Stimulated activated naive CD8-positive, alpha-beta T cell treated with anti-CD3 and anti-CD28 coated beads, Interleukin-15, amount 100 ng/mL, for 72 hours (primary cell): ENCODE measurements at regions not wholly inside any gene's neighbourhood (a gene's known extent, or its start where the extent isn't known, plus 50 kb on each side); places are given as distances from the start of the nearest gene placed in this dataset.

ENCODE experiments used
- ATAC-seq: fragments of 150-1000 bp; cut with Tn5 transposase; 2 replicates; pipeline ENCODE4 v1.10.0; 2021; ENCODE audit warnings: mild to moderate bottlenecking, moderate library complexity
- DNase-seq, 2 donors: peaks; one replicate each; pipeline ENCODE4 v3.0.0; 2021 to 2022
- H3K27ac Mint-ChIP-seq, 2 donors: one replicate each; pipeline ENCODE4 v1.8.0; 2022; ENCODE audit warnings: mild to moderate bottlenecking in 2 of 2, mixed read lengths in 2 of 2, moderate library complexity in 2 of 2
- H3K27me3 Mint-ChIP-seq: one replicate; pipeline ENCODE4 v1.8.0; 2022; ENCODE audit warnings: mixed read lengths
- H3K4me1 Mint-ChIP-seq: one replicate; pipeline ENCODE4 v1.8.0; 2022; ENCODE audit warnings: mild to moderate bottlenecking, mixed read lengths
- H3K4me3 Mint-ChIP-seq, 2 donors: one replicate each; pipeline ENCODE4 v1.8.0; 2022; ENCODE audit warnings: mild to moderate bottlenecking in 2 of 2, mixed read lengths in 2 of 2, moderate library complexity in 1 of 2
- H3K9me3 Mint-ChIP-seq, 2 donors: one replicate each; pipeline ENCODE4 v1.8.0; 2022; ENCODE audit warnings: mixed read lengths in 2 of 2

DNA sequence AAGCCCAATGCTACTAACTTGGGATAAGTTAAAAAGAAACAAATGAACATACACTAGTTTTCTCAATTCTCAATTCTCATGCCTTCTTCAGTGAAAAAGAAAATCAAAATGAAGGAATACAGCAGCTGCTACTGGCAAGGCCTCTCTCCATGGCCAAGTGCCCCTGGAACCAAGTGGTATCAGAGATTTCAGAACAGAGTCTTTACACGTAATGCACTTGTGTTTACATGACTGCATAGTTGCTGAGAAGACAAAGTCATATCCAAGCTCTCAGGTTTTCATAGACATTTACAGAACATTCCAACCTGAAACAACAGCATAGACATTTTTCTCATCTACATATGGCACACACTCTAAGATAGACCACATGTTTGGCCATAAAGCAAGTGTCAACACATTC is 789.9 kb downstream of the CBLN2 start:
- Mint-ChIP-seq H3K9me3 (peaks cover 0 to 7% of the 10 kb centered on the region in 2 donors), H3K27ac (no peak overlapping the region), H3K4me1 (no peaks in the 10 kb centered on the region), H3K4me3 (no peak overlapping the region), H3K27me3 (no peaks in the 10 kb centered on the region)
- ATAC-seq (no peak), DNase-seq (no peak)

DNA sequence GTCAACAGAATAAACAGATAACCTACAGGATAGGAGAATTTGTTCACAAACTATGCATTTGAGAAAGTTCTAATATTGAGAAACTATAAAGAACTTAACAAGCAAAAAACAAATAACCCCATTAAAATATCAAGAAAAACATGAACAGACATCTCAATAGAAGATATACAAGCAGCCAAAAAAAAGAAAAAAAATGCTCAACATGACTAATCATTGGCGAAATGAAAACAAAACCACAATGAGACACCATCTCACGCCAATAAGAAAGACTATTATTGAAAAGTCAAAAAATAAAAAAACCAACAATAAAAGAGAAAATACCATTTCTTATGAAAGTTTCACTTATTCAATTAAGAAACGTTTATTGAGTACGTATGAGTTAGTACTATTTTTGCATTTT is 800.5 kb downstream of the CBLN2 start:
- Mint-ChIP-seq H3K27ac (no peak overlapping the region), H3K4me1 (no peaks in the 10 kb centered on the region), H3K4me3 (no peak overlapping the region), H3K27me3 (no peaks in the 10 kb centered on the region), H3K9me3 (peaks cover 4 to 24% of the 10 kb centered on the region in 2 donors)
- ATAC-seq (no peak), DNase-seq (no peak)

DNA sequence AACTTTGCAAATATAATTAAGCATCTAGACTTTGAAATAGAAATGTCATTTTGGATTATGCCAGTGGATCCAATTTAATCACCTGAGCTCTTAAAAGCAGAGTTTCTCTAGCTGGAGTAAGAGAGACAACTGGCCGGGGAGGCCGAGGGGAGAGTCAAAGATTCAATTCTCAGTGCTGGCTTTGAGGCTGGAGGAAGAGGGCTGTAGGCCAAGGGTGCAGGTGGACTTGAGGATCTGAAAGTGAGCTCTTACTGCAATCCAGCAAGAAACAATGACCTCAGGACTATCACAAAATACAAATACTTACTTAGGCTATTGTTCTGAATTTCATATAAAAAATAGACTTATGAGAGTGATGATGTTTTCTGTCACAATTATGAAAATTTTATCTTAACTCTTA is 814.5 kb downstream of the CBLN2 start:
- Mint-ChIP-seq H3K27me3 (no peaks in the 10 kb centered on the region), H3K27ac (no peak overlapping the region), H3K4me3 (no peak overlapping the region), H3K9me3 (peaks cover 0 to 6% of the 10 kb centered on the region in 2 donors), H3K4me1 (peaks cover 6% of the 10 kb centered on the region)
- DNase-seq (no peak), ATAC-seq (no peak)

DNA sequence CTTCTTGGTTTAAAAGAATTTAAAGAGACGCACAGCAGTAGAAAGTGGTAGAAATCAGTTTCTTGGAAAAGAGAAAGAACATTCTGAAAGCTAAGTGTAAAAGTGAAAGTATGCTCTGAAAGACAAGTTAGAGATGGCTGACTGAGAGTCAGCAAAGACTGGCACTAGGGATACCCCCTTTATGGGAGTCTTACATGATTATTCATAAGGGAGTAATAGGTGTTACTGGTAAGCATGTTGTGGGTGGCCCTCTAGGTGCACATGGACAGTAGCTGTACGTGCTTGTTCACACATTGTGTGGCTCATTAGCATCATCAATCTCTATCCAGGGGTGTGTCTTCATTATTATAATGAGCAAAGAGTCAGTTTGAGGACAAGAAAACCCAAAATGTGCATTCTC is 816.2 kb downstream of the CBLN2 start:
- Mint-ChIP-seq H3K4me1 (peaks cover 6% of the 10 kb centered on the region), H3K9me3 (peaks cover 0 to 10% of the 10 kb centered on the region in 2 donors), H3K27me3 (no peaks in the 10 kb centered on the region), H3K4me3 (no peak overlapping the region), H3K27ac (no peak overlapping the region)
- ATAC-seq (peak; percentile 52), DNase-seq (no peak)

DNA sequence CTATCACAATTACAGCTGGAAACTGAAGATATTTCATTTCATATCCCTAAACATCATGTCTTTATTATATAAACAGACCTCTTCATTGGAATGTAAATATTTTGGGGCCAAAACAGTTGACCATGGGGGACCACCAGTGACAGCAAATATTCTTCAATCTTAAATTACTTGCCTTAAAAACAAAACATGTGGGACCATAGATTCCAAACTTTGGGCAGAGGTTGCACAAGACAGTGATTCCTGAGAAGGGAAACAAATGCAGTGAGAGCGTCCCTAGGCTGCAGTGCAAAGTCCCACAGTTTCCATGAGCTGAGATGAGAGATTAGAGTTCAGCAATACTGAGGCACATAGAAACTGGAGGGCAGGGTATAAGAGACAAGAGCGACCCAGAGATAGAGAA is 818.9 kb downstream of the CBLN2 start:
- H3K4me3 Mint-ChIP-seq: no peak overlapping the region
- peaks cover 0 to 10% of the 10 kb centered on the region in 2 donors for H3K9me3 Mint-ChIP-seq
- H3K27me3 Mint-ChIP-seq: no peaks in the 10 kb centered on the region

DNA sequence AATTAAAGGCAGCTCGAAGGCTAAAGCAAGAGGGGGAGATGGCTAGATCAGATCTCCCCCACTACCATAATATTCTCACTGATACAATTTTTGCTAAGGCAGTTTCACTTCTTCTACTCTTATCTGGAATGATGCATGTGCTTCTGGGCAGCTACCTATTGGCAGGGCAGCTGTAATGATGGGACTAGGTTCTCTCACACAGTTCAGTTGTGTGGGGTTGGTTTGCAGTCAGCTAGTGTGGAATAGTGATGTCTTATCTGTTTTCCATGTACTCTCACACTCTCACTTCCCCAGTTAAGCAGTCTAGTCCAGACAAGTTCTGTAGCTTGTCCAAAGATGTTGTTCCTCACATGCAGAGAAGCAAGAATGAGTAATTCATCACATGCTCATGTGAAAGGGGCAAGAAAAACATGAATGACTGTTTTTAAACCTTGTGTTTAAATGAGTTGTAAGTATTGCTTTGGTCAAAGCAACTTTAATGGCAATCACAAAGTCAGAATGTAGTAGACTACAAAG is 836.1 kb downstream of the CBLN2 start:
- no peak for ATAC-seq
- no peaks in the 10 kb centered on the region for H3K27me3 Mint-ChIP-seq
- no peak for DNase-seq
- H3K27ac Mint-ChIP-seq: no peak overlapping the region
- no peaks in the 10 kb centered on the region for H3K9me3 Mint-ChIP-seq
- no peaks in the 10 kb centered on the region for H3K4me1 Mint-ChIP-seq
- H3K4me3 Mint-ChIP-seq: no peak overlapping the region

More for the DNA sequence above, 818.9 kb downstream of the CBLN2 start:
- ATAC-seq (no peak), DNase-seq (no peak)
- Mint-ChIP-seq H3K27ac (no peak overlapping the region), H3K4me1 (peaks cover 6% of the 10 kb centered on the region)

DNA sequence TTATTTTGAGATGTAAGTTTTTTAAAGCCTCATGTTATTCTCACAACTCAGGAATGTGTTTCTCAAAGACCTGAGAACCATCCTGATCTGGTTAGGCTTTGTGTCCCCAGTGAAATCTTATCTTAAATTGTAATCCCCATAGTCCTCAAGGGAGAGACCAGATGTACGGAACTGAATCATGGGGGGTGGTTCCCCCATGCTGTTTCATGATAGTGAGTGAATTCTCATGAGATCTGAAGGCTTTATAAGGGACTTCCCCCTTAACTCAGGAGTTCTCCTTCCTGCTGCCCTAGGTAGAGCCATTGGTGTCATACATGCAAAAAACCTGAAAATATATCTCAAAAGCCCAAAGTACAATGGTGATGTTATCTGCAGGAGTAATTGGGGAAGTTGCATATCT is 836.7 kb downstream of the CBLN2 start:
- H3K27ac Mint-ChIP-seq: no peak overlapping the region
- no peaks in the 10 kb centered on the region for H3K9me3 Mint-ChIP-seq
- H3K4me3 Mint-ChIP-seq: no peak overlapping the region
- no peaks in the 10 kb centered on the region for H3K4me1 Mint-ChIP-seq
- H3K27me3 Mint-ChIP-seq: no peaks in the 10 kb centered on the region
- ATAC-seq (no peak), DNase-seq (no peak)

DNA sequence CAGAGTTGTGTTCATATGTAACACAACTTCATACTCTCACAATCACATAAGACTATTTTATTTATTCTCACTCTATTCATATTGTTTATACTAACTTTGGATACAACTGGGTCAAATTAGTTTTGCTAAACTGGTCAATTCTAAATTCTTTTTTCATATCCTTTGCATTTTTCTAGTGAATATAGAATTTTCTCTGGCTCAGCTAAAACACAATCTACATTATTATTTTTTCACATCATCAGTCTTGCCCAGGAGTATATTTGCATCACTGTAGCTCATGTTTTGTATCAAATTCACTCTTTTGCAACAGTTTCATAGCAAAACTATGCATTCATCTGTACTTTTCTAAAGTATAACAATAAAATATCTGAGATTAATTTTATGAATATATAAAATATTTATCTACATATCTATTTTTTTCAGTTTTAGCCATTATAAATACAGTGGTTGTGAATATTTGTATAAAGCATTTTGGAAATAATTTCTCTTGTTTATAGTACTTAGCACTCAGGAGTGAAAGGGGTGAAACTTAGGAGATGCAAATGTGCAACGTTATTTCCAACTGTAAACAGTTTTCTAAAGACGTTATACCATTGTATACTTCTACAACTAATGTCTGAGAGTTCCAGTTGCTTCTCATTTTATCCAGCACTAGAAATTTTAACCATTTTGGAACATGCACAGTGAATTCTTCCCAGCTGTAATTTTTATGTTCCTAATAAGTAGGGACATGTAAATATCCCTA is 854.6 kb downstream of the CBLN2 start:
- H3K27me3 Mint-ChIP-seq: no peaks in the 10 kb centered on the region
- no peak overlapping the region for H3K4me3 Mint-ChIP-seq
- H3K9me3 Mint-ChIP-seq: no peaks in the 10 kb centered on the region
- no peak overlapping the region for H3K27ac Mint-ChIP-seq
- DNase-seq (no peak), ATAC-seq (no peak)
- no peaks in the 10 kb centered on the region for H3K4me1 Mint-ChIP-seq

DNA sequence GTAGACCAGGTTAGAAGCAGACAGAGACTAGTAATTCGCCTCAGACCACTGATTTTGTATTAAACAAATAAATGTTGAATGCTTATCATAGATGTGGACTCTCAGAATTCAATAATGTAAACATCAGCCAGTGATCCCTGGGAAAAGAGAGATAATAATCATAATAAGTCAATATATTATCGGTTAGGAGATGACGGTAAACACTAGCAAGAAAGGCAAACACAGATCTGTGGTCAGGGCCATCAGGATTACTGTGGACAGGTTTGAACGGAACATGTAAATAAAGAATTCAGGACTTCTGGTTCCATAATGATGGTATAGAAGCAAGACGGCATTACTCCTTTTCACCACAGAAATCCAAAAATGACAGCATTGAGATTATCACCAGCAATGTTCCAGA is 861.6 kb downstream of the CBLN2 start:
- no peaks in the 10 kb centered on the region for H3K27me3 Mint-ChIP-seq
- DNase-seq: no peak
- H3K4me1 Mint-ChIP-seq: no peaks in the 10 kb centered on the region
- peaks cover 0 to 10% of the 10 kb centered on the region in 2 donors for H3K9me3 Mint-ChIP-seq
- H3K27ac Mint-ChIP-seq: no peak overlapping the region
- H3K4me3 Mint-ChIP-seq: no peak overlapping the region
- ATAC-seq: no peak

DNA sequence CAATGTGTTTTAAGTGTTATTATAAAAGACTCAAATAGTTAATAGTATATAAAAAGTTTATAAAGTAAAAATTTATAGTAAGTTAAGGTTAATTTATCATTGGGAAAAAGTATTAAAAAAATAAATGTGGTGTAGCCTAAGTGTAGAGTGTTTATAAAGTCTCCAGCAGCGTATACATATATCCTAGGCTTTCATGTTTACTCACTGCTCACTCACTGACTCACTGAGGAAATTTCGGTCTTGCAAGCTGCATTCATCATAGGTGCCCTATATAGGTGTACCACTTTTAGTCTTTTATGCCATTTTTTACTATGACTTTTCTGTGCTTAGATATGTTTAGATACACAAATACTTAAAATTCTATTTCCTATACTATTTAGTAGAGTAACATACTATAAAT is 866.0 kb downstream of the CBLN2 start:
- no peak for ATAC-seq

DNA sequence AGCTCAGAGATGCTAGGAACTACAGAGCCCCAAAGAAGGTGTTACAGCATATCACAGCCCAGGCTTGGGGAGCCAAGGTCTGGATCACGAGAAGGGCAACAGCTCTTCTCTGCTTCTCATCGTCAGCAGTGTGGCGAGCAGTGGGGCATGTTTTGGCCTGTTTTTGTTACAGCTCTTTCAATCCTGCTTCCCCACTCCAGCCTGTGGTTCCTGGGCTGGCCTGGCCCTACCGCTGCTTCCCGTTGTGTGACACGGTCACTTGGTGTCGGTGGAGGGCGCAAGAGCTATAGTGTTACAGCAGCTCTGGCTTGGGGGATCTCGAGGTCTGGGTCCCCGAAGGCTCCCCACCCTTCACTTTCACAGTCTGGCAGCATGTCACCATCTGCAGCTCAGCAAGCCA is 870.2 kb downstream of the CBLN2 start:
- Mint-ChIP-seq H3K27me3 (no peaks in the 10 kb centered on the region), H3K4me1 (no peaks in the 10 kb centered on the region), H3K27ac (no peak overlapping the region), H3K4me3 (no peak overlapping the region), H3K9me3 (no peaks in the 10 kb centered on the region)
- DNase-seq (no peak), ATAC-seq (peak; percentile 37)

More for the DNA sequence above, 866.0 kb downstream of the CBLN2 start:
- Mint-ChIP-seq H3K4me3 (no peak overlapping the region), H3K4me1 (no peaks in the 10 kb centered on the region), H3K27ac (no peak overlapping the region), H3K9me3 (peaks cover 0 to 2% of the 10 kb centered on the region in 2 donors), H3K27me3 (no peaks in the 10 kb centered on the region)
- DNase-seq: no peak

DNA sequence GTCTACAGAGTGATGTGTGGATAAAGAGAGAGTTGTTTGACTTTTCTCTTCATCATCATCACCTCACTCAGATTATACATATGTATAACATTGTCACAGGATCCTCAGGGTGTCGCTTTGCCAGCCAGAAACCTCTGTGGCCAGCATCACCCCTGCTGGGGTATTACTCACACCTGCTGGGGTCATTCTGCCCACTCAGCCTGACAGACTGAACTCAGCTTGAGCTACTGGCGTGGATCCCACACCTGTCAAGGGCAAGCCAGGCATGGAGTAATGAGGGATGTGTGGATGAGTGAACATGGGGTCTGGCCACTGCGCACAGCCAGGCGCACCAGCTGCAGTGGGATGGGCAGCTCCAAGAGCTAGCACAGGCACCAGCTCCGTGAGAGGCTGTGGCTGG is 870.6 kb downstream of the CBLN2 start:
- ATAC-seq (peak; percentile 35), DNase-seq (no peak)
- H3K4me1 Mint-ChIP-seq: no peaks in the 10 kb centered on the region
- no peaks in the 10 kb centered on the region for H3K9me3 Mint-ChIP-seq
- no peak overlapping the region for H3K27ac Mint-ChIP-seq
- no peaks in the 10 kb centered on the region for H3K27me3 Mint-ChIP-seq
- H3K4me3 Mint-ChIP-seq: no peak overlapping the region

DNA sequence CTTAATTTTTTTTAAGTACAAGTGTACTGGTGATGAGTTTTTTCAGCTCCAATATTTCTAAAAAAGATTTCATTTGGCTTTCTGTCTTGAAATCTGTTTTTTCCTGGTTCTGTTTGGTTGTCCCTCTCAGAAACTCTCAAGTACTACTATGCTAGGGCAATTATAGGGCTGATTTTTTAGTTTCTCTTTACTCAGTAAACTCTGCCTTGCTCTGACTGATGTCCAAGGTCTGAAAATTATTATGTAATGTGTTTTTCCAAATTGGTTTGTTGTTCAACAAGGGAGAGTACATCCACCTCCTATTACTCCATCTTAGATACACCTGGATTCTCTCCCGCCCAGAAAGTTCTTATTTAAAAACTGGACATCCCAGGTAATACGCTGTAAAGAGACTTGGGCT is 877.7 kb downstream of the CBLN2 start:
- no peak for DNase-seq
- no peaks in the 10 kb centered on the region for H3K4me1 Mint-ChIP-seq
- ATAC-seq: no peak
- no peaks in the 10 kb centered on the region for H3K9me3 Mint-ChIP-seq
- H3K27ac Mint-ChIP-seq: no peak overlapping the region
- no peak overlapping the region for H3K4me3 Mint-ChIP-seq
- H3K27me3 Mint-ChIP-seq: no peaks in the 10 kb centered on the region

DNA sequence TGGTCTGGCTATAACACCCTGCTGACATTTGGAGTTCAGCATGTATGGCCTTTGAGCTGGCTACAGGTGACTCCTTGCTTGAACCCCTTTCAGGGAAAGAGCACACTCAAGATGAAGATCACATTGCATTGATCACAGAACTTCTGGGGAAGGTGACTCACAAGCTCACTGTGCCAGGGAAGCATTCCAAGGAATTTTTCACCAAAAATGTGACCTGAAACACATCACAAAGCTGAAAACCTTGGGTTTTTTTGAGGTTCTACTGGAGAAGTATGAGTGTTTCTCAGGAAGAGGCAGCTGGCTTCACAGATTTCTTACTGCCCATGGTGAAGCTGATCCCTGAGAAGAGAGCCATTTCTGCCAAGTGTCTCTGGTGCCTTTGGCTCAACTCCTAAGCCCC is 879.0 kb downstream of the CBLN2 start:
- no peaks in the 10 kb centered on the region for H3K27me3 Mint-ChIP-seq
- DNase-seq (no peak), ATAC-seq (no peak)
- no peak overlapping the region for H3K27ac Mint-ChIP-seq
- H3K9me3 Mint-ChIP-seq: no peaks in the 10 kb centered on the region
- no peak overlapping the region for H3K4me3 Mint-ChIP-seq
- no peaks in the 10 kb centered on the region for H3K4me1 Mint-ChIP-seq

DNA sequence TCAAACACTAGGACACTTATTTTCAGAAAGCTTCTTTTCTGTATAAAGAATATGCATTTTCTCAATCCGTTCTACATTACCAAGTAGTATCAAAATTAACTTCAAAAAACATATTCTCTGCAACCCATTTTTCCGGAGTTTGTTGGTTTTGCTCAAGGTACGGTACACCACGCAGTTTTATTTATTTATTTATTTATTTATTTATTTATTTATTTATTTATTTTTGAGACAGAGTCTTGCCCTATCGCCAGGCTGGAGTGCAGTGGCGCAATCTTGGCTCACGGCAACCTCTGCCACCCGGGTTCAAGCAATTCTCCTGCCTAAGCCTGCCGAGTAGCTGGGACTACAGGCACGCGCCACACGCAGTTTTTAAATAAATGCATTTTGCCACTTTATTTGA is 900.3 kb downstream of the CBLN2 start:
- no peak overlapping the region for H3K27ac Mint-ChIP-seq
- no peak for ATAC-seq

DNA sequence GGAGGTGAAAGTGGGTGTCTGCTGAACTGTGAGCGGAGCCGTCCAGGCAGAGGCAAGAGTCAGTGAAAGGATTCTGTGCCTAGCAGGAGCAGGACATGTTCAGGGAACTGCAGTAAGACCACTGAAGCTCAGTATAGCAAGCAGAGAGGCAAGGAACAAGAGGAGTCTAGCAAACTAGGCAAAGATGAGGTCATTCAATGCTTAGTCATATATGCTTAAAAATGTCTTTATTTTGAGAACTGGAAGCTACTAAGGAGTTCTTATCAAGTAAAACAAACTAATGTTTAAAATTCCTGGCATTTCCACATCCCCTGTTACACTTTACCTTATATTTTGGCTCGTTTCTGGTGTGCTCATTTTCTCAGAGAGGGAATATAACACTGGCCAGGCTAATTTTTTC is 913.4 kb downstream of the CBLN2 start:
- H3K27ac Mint-ChIP-seq: peak overlapping the region in 1 of 2 donors; percentile 74
- H3K27me3 Mint-ChIP-seq: no peaks in the 10 kb centered on the region
- no peak for ATAC-seq
- DNase-seq: no peak
- no peak overlapping the region for H3K4me3 Mint-ChIP-seq
- no peaks in the 10 kb centered on the region for H3K4me1 Mint-ChIP-seq
- no peaks in the 10 kb centered on the region for H3K9me3 Mint-ChIP-seq

More for the DNA sequence above, 900.3 kb downstream of the CBLN2 start:
- no peak overlapping the region for H3K4me3 Mint-ChIP-seq
- no peaks in the 10 kb centered on the region for H3K9me3 Mint-ChIP-seq
- no peaks in the 10 kb centered on the region for H3K4me1 Mint-ChIP-seq
- DNase-seq: no peak
- H3K27me3 Mint-ChIP-seq: no peaks in the 10 kb centered on the region

DNA sequence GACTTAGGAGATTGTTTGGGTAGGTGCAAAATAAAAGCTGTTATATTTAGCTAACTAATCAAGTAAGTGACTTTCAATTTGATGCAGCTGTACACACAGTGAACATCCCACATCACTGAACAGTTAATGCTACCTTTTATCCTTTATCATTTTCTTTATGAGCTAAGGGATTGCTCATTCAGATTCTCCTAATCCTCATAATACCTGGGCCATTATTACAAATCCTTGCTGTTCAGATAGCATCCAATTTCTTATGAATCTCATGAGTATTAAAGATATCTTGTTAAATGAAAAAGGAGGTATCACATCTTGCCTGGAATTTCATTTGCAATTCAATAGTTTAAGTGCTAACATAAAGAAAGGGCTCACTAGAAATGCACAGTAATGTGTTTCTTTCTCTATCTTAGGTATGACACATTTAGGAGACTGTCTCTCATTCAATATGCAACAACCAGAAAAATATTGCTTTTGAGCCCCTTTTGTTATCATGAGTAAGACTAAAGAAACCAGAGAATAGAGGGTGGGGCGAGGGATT is 918.5 kb downstream of the CBLN2 start:
- no peak overlapping the region for H3K4me3 Mint-ChIP-seq
- no peaks in the 10 kb centered on the region for H3K27me3 Mint-ChIP-seq
- ATAC-seq (no peak), DNase-seq (no peak)
- H3K9me3 Mint-ChIP-seq: no peaks in the 10 kb centered on the region
- H3K4me1 Mint-ChIP-seq: no peaks in the 10 kb centered on the region
- no peak overlapping the region for H3K27ac Mint-ChIP-seq
